Mammary epithelial cell (primary cell): ENCODE measurements at regions not wholly inside any gene's neighbourhood (a gene's known extent, or its start where the extent isn't known, plus 50 kb on each side); places are given as distances from the start of the nearest gene placed in this dataset.

Source experiments
- EZH2 ChIP-seq: IDR thresholded peaks from 2 replicates; pipeline ENCODE4 v1.6.1; 2012; ENCODE audit warnings: low read length, inconsistent platforms, borderline replicate concordance
- TF ChIP-seq, protein P1 (sequence below), 2 donors: IDR thresholded peaks in 1 of 2; conservative IDR thresholded peaks in 1 of 2; 2 replicates each; pipeline ENCODE4 v1.5.1; 2011 to 2012; ENCODE audit warnings: inconsistent platforms in 2 of 2, low read length in 2 of 2, mild to moderate bottlenecking in 2 of 2, control low read depth in 1 of 2, low read depth in 1 of 2; ENCODE audit not compliant: insufficient read depth in 1 of 2; ENCODE audit errors: extremely low read depth in 1 of 2

- TF ChIP-seq, protein P1, sequence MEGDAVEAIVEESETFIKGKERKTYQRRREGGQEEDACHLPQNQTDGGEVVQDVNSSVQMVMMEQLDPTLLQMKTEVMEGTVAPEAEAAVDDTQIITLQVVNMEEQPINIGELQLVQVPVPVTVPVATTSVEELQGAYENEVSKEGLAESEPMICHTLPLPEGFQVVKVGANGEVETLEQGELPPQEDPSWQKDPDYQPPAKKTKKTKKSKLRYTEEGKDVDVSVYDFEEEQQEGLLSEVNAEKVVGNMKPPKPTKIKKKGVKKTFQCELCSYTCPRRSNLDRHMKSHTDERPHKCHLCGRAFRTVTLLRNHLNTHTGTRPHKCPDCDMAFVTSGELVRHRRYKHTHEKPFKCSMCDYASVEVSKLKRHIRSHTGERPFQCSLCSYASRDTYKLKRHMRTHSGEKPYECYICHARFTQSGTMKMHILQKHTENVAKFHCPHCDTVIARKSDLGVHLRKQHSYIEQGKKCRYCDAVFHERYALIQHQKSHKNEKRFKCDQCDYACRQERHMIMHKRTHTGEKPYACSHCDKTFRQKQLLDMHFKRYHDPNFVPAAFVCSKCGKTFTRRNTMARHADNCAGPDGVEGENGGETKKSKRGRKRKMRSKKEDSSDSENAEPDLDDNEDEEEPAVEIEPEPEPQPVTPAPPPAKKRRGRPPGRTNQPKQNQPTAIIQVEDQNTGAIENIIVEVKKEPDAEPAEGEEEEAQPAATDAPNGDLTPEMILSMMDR (conservative IDR thresholded peaks at IDR 0.05 in 1 of 2, IDR thresholded peaks at IDR 0.05 in 1 of 2; ENCODE audit: extremely low read depth in 1 of 2, insufficient read depth in 1 of 2, low read depth in 1 of 2, low read length in 2 of 2) = no peak
- no peak for TF ChIP-seq EZH2
Observed at GRCh38 chr15:62745621-62746225, 296.8 kb upstream of the TPM1 start.
